ENCODE measurements at regions not wholly inside any gene's neighbourhood (a gene's known extent, or its start where the extent isn't known, plus 50 kb on each side); places are given as distances from the start of the nearest gene placed in this dataset.

- TF ChIP-seq ZNF407 (IDR thresholded peaks at IDR 0.05; ENCODE audit: low read depth), result no peak
- TF ChIP-seq DMBX1 (CRISPR knock-in tag; IDR thresholded peaks at IDR 0.05; ENCODE audit: borderline replicate concordance), result no peak
- peak; percentile 97 for TF ChIP-seq ZNF316 (IDR thresholded peaks at IDR 0.05)
Measured at GRCh38 chr6:140009286-140009685, 634.8 kb upstream of the CITED2 start (continued).

- ATAC-seq (no peak), FAIRE-seq (no peak), DNase-seq (ENCODE audit: extremely low read depth in 1 of 4, low spot score in 3 of 4) (no peak)
- Histone ChIP-seq H3K4me3 (no peak overlapping the region), H3K36me3 (ENCODE audit: control insufficient read depth, insufficient read depth, low read length) (no peaks in the 10 kb centered on the region), H3K9ac (ENCODE audit: insufficient read depth in 1 of 2, low read depth in 2 of 2, low read length in 2 of 2) (no peak overlapping the region), H3K27ac (ENCODE audit: extremely low read depth, low read depth, low read length) (no peak overlapping the region), H3K27me3 (ENCODE audit: control insufficient read depth in 2 of 2, insufficient read depth in 2 of 2, low read length in 2 of 2) (no peaks in the 10 kb centered on the region), H3K9me3 (replicated peaks; ENCODE audit: control insufficient read depth, insufficient read depth, low read depth, low read length) (peaks cover 4% of the 10 kb centered on the region; the same call in 1 of the 2 replicates), H3K79me2 (ENCODE audit: control insufficient read depth, insufficient read depth, low read length) (no peaks in the 10 kb centered on the region), H3K4me2 (ENCODE audit: insufficient read depth, low read length) (no peak overlapping the region), H4K20me1 (replicated peaks; ENCODE audit: control insufficient read depth, insufficient read depth, low read length) (no peaks in the 10 kb centered on the region), H3K9me1 (ENCODE audit: control insufficient read depth, insufficient read depth, low read length) (no peaks in the 10 kb centered on the region), H3K4me1 (replicated peaks in 1 of 2; ENCODE audit: control insufficient read depth in 2 of 2, insufficient read depth in 2 of 2, low read length in 2 of 2) (peaks cover 0 to 3% of the 10 kb centered on the region in 2 experiments; a peak in 1 of 5 replicates), H2AFZ (ENCODE audit: low read depth, low read length) (no peak overlapping the region)
- in situ Hi-C loops (cut with MboI) (no loop called here), intact Hi-C loops (cut with micrococcal nuclease) (no loop called here)
- ChIA-PET CTCF (ENCODE audit: low intra/inter-chr PET ratio) (no interaction called here), POLR2A (interaction anchor here (1.1 kb wide), 1 partner anchor 635 kb away, joined by 3 read pairs; no protein-coding TSS in a partner anchor)
- no TSS peak for BruUV-seq (replicated peaks)
- TF ChIP-seq C11orf30 (IDR thresholded peaks at IDR 0.05; ENCODE audit: low read depth), result no peak
- no peak for TF ChIP-seq USF1 (CRISPR knock-in tag; IDR thresholded peaks at IDR 0.05)
- TF ChIP-seq JUND (IDR thresholded peaks at IDR 0.05; ENCODE audit: borderline replicate concordance, low read depth, low read length), result no peak
- TF ChIP-seq JUND (tag; IDR thresholded peaks at IDR 0.05; ENCODE audit: borderline replicate concordance, low read depth, low read length), result no peak
- no peak for TF ChIP-seq EZH2 (IDR thresholded peaks at IDR 0.05; ENCODE audit: borderline replicate concordance, low read depth, low read length)
- TF ChIP-seq TCF7 (IDR thresholded peaks at IDR 0.05; ENCODE audit: borderline replicate concordance), result no peak
- TF ChIP-seq ZNF146 (CRISPR knock-in tag; IDR thresholded peaks at IDR 0.05; ENCODE audit: unreplicated experiment), result peak; percentile 77
- no peak for TF ChIP-seq HLTF (IDR thresholded peaks at IDR 0.05)
- TF ChIP-seq TFAP4 (CRISPR knock-in tag; IDR thresholded peaks at IDR 0.05; ENCODE audit: borderline replicate concordance), result no peak
- 16% methylated on average over 4 of the region's 4 CpGs for WGBS (ENCODE audit: insufficient coverage, low coverage, missing lambda C conversion rate)
Measured at GRCh38 chr6:140007525-140007924, 633.1 kb upstream of the CITED2 start.

Measured in K562 (cell line).